Caki2 (cell line): ENCODE measurements at regions not wholly inside any gene's neighbourhood (a gene's known extent, or its start where the extent isn't known, plus 50 kb on each side); places are given as distances from the start of the nearest gene placed in this dataset.
"Not testable (repeated sequence)": the region's sequence is repeated elsewhere in the genome, so short reads cannot be mapped to it uniquely, and the experiment has no call there.

ENCODE experiments used
- DNase-seq: peaks from one replicate; pipeline ENCODE4 v3.0.0-alpha.2; 2015; ENCODE audit warnings: low read depth
- in situ Hi-C: cut with HindIII; loops from 2 replicates; pipeline ENCODE4 v1.10.0; 2016; ENCODE audit warnings: low sequenced_read_pairs, low pct_unique_long_range_greater_than_20kb, mixed read lengths

- in situ Hi-C loops, result no loop called here
- no peak for DNase-seq
Observed at GRCh38 chr6:63510849-63511248, 61.4 kb upstream of the LOC128125822 start.

- in situ Hi-C loops, result no loop called here
- DNase-seq, result peak; percentile 90
Observed at GRCh38 chr6:63514488-63515173, 57.6 kb upstream of the LOC128125822 start.

- DNase-seq, in situ Hi-C loops: not testable (repeated sequence)
Observed at GRCh38 chr6:63515227-63515626, 57.1 kb upstream of the LOC128125822 start.

- in situ Hi-C loops, result no loop called here
- DNase-seq, result peak; percentile 94
Observed at GRCh38 chr6:63516186-63516944, 55.9 kb upstream of the LOC128125822 start.

- in situ Hi-C loops, result no loop called here
- no peak for DNase-seq
Observed at GRCh38 chr6:63517221-63517620, 55.1 kb upstream of the LOC128125822 start.

- DNase-seq, result no peak
- in situ Hi-C loops, result no loop called here
Observed at GRCh38 chr6:63521475-63522210, 50.6 kb upstream of the LOC128125822 start.
